AG04450 (cell line): ENCODE measurements at regions not wholly inside any gene's neighbourhood (a gene's known extent, or its start where the extent isn't known, plus 50 kb on each side); places are given as distances from the start of the nearest gene placed in this dataset.
A peak's percentile ranks its signal among the peaks of the same experiment; 100 is the strongest.

Experiments used
- CTCF ChIA-PET: fragments of 300-600, 350-600 bp; formaldehyde crosslinking; extraction: SDS; loops from one replicate; lab custom pipeline; 2022; ENCODE audit warnings: antibody characterized with exemption, inconsistent platforms; lab: Charles Lee
- POLR2A ChIA-PET: fragments of 350-600 bp; formaldehyde crosslinking; extraction: SDS; loops from one replicate; lab custom pipeline; 2021; ENCODE audit warnings: antibody characterized with exemption, inconsistent platforms; lab: Yijun Ruan, JAX
- DNase-seq: peaks from one replicate; pipeline ENCODE4 v3.0.0-alpha.2; 2011; ENCODE audit warnings: low read depth, low spot score
- H3K27ac ChIP-seq: one replicate; pipeline ENCODE4 v1.5.1; 2012; ENCODE audit warnings: low read depth, low read length, control low read depth
- H3K27me3 ChIP-seq: one replicate; pipeline ENCODE4 v1.6.0; 2012; ENCODE audit warnings: low read length; ENCODE audit not compliant: control insufficient read depth, insufficient read depth
- H3K4me3 ChIP-seq: 2 replicates; pipeline ENCODE4 v1.5.1; 2011; ENCODE audit warnings: mild to moderate bottlenecking, low read depth, low read length, control low read depth
- H3K9me3 ChIP-seq: 2 replicates; pipeline ENCODE4 v1.5.1; 2012; ENCODE audit warnings: low read length; ENCODE audit not compliant: control insufficient read depth, insufficient read depth
- CTCF ChIP-seq: IDR thresholded peaks from 2 replicates; pipeline ENCODE4 v1.5.1; 2011; ENCODE audit warnings: low read depth, low read length, control low read depth, inconsistent platforms

- CTCF ChIA-PET: no interaction called here
- Histone ChIP-seq H3K9me3 (no peaks in the 10 kb centered on the region), H3K27ac (no peak overlapping the region), H3K27me3 (no peaks in the 10 kb centered on the region), H3K4me3 (no peak overlapping the region)
- DNase-seq: no peak
- TF ChIP-seq CTCF: no peak
- POLR2A ChIA-PET: no interaction called here
Measured at GRCh38 chr10:88150339-88150738, 286.9 kb downstream of the PTEN start.

- CTCF ChIA-PET: no interaction called here
- no peaks in the 10 kb centered on the region for H3K27me3 ChIP-seq
- H3K27ac ChIP-seq: peak overlapping the region; percentile 82
- H3K9me3 ChIP-seq: no peaks in the 10 kb centered on the region
- peak; percentile 68 for DNase-seq
- TF ChIP-seq CTCF: no peak
- no peak overlapping the region for H3K4me3 ChIP-seq
- POLR2A ChIA-PET: interaction anchor here (0.5 kb wide), 1 partner anchor 15 kb away, joined by 4 read pairs; no protein-coding TSS in a partner anchor
Measured at GRCh38 chr10:88152728-88153133, 289.3 kb downstream of the PTEN start.

GRCh38 chr10:88154596-88155250, 291.3 kb downstream of the PTEN start:
- DNase-seq: peak; percentile 29
- POLR2A ChIA-PET: no interaction called here
- Histone ChIP-seq H3K4me3 (no peak overlapping the region), H3K27ac (no peak overlapping the region), H3K9me3 (no peaks in the 10 kb centered on the region), H3K27me3 (no peaks in the 10 kb centered on the region)
- CTCF ChIA-PET: no interaction called here
- TF ChIP-seq CTCF: no peak

- Histone ChIP-seq H3K9me3 (no peaks in the 10 kb centered on the region), H3K27ac (peak overlapping the region; percentile 69), H3K27me3 (no peaks in the 10 kb centered on the region), H3K4me3 (no peak overlapping the region)
- TF ChIP-seq CTCF: no peak
- ChIA-PET POLR2A (interaction anchor here (0.6 kb wide), 1 partner anchor 209 kb away, joined by 3 read pairs; no protein-coding TSS in a partner anchor), CTCF (no interaction called here)
- peak; percentile 53 for DNase-seq
Measured at GRCh38 chr10:88156341-88156740, 292.9 kb downstream of the PTEN start.

GRCh38 chr10:88157981-88158465, 294.6 kb downstream of the PTEN start:
- Histone ChIP-seq H3K27ac (peak overlapping the region; percentile 80), H3K27me3 (no peaks in the 10 kb centered on the region), H3K4me3 (no peak overlapping the region), H3K9me3 (no peaks in the 10 kb centered on the region)
- CTCF ChIA-PET: no interaction called here
- POLR2A ChIA-PET: interaction anchor here (0.7 to 0.9 kb wide), 2 partner anchors 295 to 296 kb away, joined by 3 to 4 read pairs; partner anchors contain the start of genes KLLN and PTEN
- DNase-seq: peak; percentile 78
- no peak for TF ChIP-seq CTCF
